ENCODE measurements at regions not wholly inside any gene's neighbourhood (a gene's known extent, or its start where the extent isn't known, plus 50 kb on each side); places are given as distances from the start of the nearest gene placed in this dataset.

DNA sequence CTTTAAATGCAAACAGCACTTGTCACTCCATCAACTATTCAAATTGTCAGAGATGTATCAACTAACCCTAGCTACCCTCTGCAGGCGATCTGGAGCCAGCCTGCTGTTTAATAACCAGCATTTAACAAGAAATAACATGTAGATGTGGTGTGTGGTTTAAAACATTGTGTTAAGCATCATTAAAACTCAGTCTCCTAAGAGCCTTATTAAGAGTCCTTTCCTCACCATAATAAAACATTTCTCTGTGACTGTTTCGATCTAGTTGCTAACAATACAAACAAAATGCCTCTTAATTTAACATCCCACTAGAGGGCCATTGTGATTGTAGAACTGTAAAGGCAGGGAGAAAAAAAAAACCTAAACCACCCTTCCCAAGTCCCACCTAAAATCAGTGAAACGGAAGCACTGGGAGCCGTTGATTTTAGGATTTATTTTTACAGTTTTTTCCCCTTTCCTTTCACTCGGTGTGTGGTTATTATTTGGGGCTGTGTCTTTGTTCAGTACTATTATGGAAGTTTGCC, 708.6 kb downstream of the C4orf33 start:
- ATAC-seq: no peak
- Histone ChIP-seq H3K4me1 (no peaks in the 10 kb centered on the region), H3K4me3 (no peak overlapping the region), H3K9me3 (no peaks in the 10 kb centered on the region), H3K4me2 (no peak overlapping the region), H3K27ac (no peak overlapping the region)
- no peak for FAIRE-seq
- DNase-seq (ENCODE audit: low read depth in 1 of 2, low spot score in 1 of 2): no peak
- WGBS (ENCODE audit: missing lambda C conversion rate): 30% methylated on average over 5 of the region's 5 CpGs
- TF ChIP-seq ATOH8 (CRISPR knock-in tag; IDR thresholded peaks at IDR 0.05; ENCODE audit: low read depth): no peak
- no peak for TF ChIP-seq RARB (CRISPR knock-in tag; IDR thresholded peaks at IDR 0.05)
- no peak for TF ChIP-seq ESRRA (IDR thresholded peaks at IDR 0.05; ENCODE audit: borderline replicate concordance, low read length)
- no peak for TF ChIP-seq ZNF302 (CRISPR knock-in tag; IDR thresholded peaks at IDR 0.05)
- TF ChIP-seq, protein P1, sequence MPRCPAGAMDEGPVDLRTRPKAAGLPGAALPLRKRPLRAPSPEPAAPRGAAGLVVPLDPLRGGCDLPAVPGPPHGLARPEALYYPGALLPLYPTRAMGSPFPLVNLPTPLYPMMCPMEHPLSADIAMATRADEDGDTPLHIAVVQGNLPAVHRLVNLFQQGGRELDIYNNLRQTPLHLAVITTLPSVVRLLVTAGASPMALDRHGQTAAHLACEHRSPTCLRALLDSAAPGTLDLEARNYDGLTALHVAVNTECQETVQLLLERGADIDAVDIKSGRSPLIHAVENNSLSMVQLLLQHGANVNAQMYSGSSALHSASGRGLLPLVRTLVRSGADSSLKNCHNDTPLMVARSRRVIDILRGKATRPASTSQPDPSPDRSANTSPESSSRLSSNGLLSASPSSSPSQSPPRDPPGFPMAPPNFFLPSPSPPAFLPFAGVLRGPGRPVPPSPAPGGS (IDR thresholded peaks at IDR 0.05): no peak
- TF ChIP-seq PBX3 (IDR thresholded peaks at IDR 0.05): no peak
- no peak for TF ChIP-seq CBX2 (IDR thresholded peaks at IDR 0.05; ENCODE audit: borderline replicate concordance, low read depth)
- no peak for TF ChIP-seq SREBF2 (IDR thresholded peaks at IDR 0.05)
- TF ChIP-seq ZSCAN20 (CRISPR knock-in tag; IDR thresholded peaks at IDR 0.05): no peak
- no peak for TF ChIP-seq MAFK (IDR thresholded peaks at IDR 0.05; ENCODE audit: partially characterized antibody)
- TF ChIP-seq JUN (IDR thresholded peaks at IDR 0.05): no peak
- TF ChIP-seq, protein P2, sequence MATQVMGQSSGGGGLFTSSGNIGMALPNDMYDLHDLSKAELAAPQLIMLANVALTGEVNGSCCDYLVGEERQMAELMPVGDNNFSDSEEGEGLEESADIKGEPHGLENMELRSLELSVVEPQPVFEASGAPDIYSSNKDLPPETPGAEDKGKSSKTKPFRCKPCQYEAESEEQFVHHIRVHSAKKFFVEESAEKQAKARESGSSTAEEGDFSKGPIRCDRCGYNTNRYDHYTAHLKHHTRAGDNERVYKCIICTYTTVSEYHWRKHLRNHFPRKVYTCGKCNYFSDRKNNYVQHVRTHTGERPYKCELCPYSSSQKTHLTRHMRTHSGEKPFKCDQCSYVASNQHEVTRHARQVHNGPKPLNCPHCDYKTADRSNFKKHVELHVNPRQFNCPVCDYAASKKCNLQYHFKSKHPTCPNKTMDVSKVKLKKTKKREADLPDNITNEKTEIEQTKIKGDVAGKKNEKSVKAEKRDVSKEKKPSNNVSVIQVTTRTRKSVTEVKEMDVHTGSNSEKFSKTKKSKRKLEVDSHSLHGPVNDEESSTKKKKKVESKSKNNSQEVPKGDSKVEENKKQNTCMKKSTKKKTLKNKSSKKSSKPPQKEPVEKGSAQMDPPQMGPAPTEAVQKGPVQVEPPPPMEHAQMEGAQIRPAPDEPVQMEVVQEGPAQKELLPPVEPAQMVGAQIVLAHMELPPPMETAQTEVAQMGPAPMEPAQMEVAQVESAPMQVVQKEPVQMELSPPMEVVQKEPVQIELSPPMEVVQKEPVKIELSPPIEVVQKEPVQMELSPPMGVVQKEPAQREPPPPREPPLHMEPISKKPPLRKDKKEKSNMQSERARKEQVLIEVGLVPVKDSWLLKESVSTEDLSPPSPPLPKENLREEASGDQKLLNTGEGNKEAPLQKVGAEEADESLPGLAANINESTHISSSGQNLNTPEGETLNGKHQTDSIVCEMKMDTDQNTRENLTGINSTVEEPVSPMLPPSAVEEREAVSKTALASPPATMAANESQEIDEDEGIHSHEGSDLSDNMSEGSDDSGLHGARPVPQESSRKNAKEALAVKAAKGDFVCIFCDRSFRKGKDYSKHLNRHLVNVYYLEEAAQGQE (IDR thresholded peaks at IDR 0.05): no peak
- no peak for TF ChIP-seq EHF (CRISPR knock-in tag; IDR thresholded peaks at IDR 0.05)
- TF ChIP-seq SMC3 (IDR thresholded peaks at IDR 0.05): no peak
- ChIA-PET POLR2A (no interaction called here), CTCF (no interaction called here)

DNA sequence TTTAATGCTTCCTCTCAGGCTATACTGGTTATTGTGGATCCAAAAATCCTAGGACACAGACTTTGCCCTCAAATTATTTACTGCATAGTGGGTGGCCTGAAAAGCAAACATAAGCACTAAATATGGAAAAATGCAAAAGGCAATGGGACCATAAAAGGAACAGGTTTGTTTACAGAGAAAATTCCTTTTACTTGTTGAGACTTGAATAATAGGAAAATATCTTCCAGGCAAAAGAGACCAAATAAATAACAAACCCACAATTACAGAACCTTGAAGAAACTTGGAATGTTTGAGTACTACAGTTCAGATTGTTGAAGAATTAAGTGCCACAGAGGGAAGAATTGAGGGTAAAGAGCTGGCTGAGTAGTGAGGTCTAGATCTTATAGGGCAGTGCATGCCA, 711.0 kb downstream of the C4orf33 start:
- CTCF ChIA-PET: no interaction called here
- ATAC-seq: no peak

More for the DNA sequence above, 711.0 kb downstream of the C4orf33 start:
- DNase-seq (ENCODE audit: low read depth in 1 of 2, low spot score in 1 of 2) (no peak), FAIRE-seq (no peak)
- Histone ChIP-seq H3K9me3 (no peaks in the 10 kb centered on the region), H3K27ac (no peak overlapping the region), H3K4me2 (no peak overlapping the region), H3K4me1 (no peaks in the 10 kb centered on the region), H3K4me3 (no peak overlapping the region)
- TF ChIP-seq ZSCAN20 (CRISPR knock-in tag; IDR thresholded peaks at IDR 0.05) (no peak), SMC3 (IDR thresholded peaks at IDR 0.05) (no peak), MAZ (IDR thresholded peaks at IDR 0.05; ENCODE audit: borderline replicate concordance, low read depth, low read length) (no peak), HEYL (CRISPR knock-in tag; IDR thresholded peaks at IDR 0.05) (no peak), POLR2A (IDR thresholded peaks at IDR 0.05; ENCODE audit: low read length) (no peak), EP300 (IDR thresholded peaks at IDR 0.05) (no peak), ZFP36 (IDR thresholded peaks at IDR 0.05; ENCODE audit: borderline replicate concordance, partially characterized antibody) (no peak), FOSL2 (IDR thresholded peaks at IDR 0.05) (no peak), FOSL2 (CRISPR knock-in tag; IDR thresholded peaks at IDR 0.05) (no peak), KDM1A (IDR thresholded peaks at IDR 0.05; ENCODE audit: low read depth) (no peak), PHF8 (IDR thresholded peaks at IDR 0.05; ENCODE audit: borderline replicate concordance, low read depth) (no peak), EHMT2 (IDR thresholded peaks at IDR 0.05; ENCODE audit: low read depth) (no peak), CBX8 (IDR thresholded peaks at IDR 0.05) (no peak), CBX2 (IDR thresholded peaks at IDR 0.05; ENCODE audit: borderline replicate concordance, low read depth) (no peak)
- TF ChIP-seq, protein P3, sequence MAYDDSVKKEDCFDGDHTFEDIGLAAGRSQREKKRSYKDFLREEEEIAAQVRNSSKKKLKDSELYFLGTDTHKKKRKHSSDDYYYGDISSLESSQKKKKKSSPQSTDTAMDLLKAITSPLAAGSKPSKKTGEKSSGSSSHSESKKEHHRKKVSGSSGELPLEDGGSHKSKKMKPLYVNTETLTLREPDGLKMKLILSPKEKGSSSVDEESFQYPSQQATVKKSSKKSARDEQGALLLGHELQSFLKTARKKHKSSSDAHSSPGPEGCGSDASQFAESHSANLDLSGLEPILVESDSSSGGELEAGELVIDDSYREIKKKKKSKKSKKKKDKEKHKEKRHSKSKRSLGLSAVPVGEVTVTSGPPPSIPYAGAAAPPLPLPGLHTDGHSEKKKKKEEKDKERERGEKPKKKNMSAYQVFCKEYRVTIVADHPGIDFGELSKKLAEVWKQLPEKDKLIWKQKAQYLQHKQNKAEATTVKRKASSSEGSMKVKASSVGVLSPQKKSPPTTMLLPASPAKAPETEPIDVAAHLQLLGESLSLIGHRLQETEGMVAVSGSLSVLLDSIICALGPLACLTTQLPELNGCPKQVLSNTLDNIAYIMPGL (CRISPR knock-in tag; IDR thresholded peaks at IDR 0.05; ENCODE audit: borderline replicate concordance): no peak
- POLR2A ChIA-PET: no interaction called here

Measured in A549 (cell line).